Activated B cell treated with CpG ODN at 0.5 μM for 24 hours (primary cell): ENCODE measurements at regions not wholly inside any gene's neighbourhood (a gene's known extent, or its start where the extent isn't known, plus 50 kb on each side); places are given as distances from the start of the nearest gene placed in this dataset.

Experiments
- ATAC-seq: fragments of 200-7000 bp; cut with Tn5 transposase; one replicate; pipeline ENCODE4 v1.10.0; 2021; ENCODE audit warnings: low read depth, mild to moderate bottlenecking, moderate library complexity
- CTCF ChIA-PET: fragments of 350-600 bp; sonication (Branson Sonifier 250); formaldehyde crosslinking; loops from one replicate; lab custom pipeline; 2021; ENCODE audit warnings: antibody characterized with exemption; lab: Charles Lee
- POLR2A ChIA-PET: fragments of 350-600 bp; sonication (Branson Sonifier 250); formaldehyde crosslinking; loops from one replicate; lab custom pipeline; 2021; ENCODE audit warnings: antibody characterized with exemption; lab: Charles Lee
- DNase-seq: peaks from one replicate; pipeline ENCODE4 v3.0.0; 2022
- H3K27ac Mint-ChIP-seq: one replicate; pipeline ENCODE4 v1.8.0; 2020; ENCODE audit warnings: mixed read lengths
- H3K27me3 Mint-ChIP-seq: one replicate; pipeline ENCODE4 v1.8.0; 2021; ENCODE audit warnings: mixed read lengths
- H3K36me3 Mint-ChIP-seq: one replicate; pipeline ENCODE4 v1.8.0; 2021; ENCODE audit warnings: low read depth, mixed read lengths
- H3K4me1 Mint-ChIP-seq: one replicate; pipeline ENCODE4 v1.8.0; 2021; ENCODE audit warnings: mixed read lengths
- H3K4me3 Mint-ChIP-seq: one replicate; pipeline ENCODE4 v1.8.0; 2020; ENCODE audit warnings: mild to moderate bottlenecking, mixed read lengths
- H3K9me3 Mint-ChIP-seq: one replicate; pipeline ENCODE4 v1.8.0; 2020; ENCODE audit warnings: mixed read lengths
- CTCF ChIP-seq: fragments of 200-600 bp; IDR thresholded peaks from one replicate; pipeline ENCODE4 v1.8.0; 2022; ENCODE audit warnings: antibody characterized with exemption, mild to moderate bottlenecking
- intact Hi-C: fragments of 100-400 bp; cut with micrococcal nuclease; formaldehyde crosslinking; loops from one replicate; pipeline ENCODE4 v1.15.1; 2024

- POLR2A ChIA-PET: no interaction called here
- Mint-ChIP-seq H3K27ac (no peak overlapping the region), H3K27me3 (peaks cover 13% of the 10 kb centered on the region), H3K9me3 (no peaks in the 10 kb centered on the region), H3K4me3 (no peak overlapping the region), H3K4me1 (no peaks in the 10 kb centered on the region), H3K36me3 (no peaks in the 10 kb centered on the region)
- DNase-seq: no peak
- intact Hi-C loops: no loop called here
- no peak for TF ChIP-seq CTCF
- CTCF ChIA-PET: interaction anchor here (9.2 kb wide), 1 partner anchor 214 kb away, joined by 312 read pairs; no protein-coding TSS in a partner anchor
- no peak for ATAC-seq
These were observed 174.5 kb upstream of the PKDCC start for GRCh38 chr2:41873102-41874031.

GRCh38 chr2:41877114-41877678 lies 170.6 kb upstream of the PKDCC start:
- no peaks in the 10 kb centered on the region for H3K9me3 Mint-ChIP-seq
- DNase-seq: no peak
- no peak for TF ChIP-seq CTCF
- H3K27me3 Mint-ChIP-seq: peaks cover 19% of the 10 kb centered on the region
- CTCF ChIA-PET: no interaction called here
- POLR2A ChIA-PET: no interaction called here
- H3K4me3 Mint-ChIP-seq: no peak overlapping the region
- no peaks in the 10 kb centered on the region for H3K36me3 Mint-ChIP-seq
- no peak overlapping the region for H3K27ac Mint-ChIP-seq
- ATAC-seq: no peak
- H3K4me1 Mint-ChIP-seq: no peaks in the 10 kb centered on the region
- intact Hi-C loops: no loop called here

- H3K36me3 Mint-ChIP-seq: no peaks in the 10 kb centered on the region
- intact Hi-C loops: no loop called here
- CTCF ChIA-PET: interaction anchor here (1.3 kb wide), 1 partner anchor 8 kb away, joined by 9 read pairs; no protein-coding TSS in a partner anchor
- peaks cover 22% of the 10 kb centered on the region for H3K27me3 Mint-ChIP-seq
- POLR2A ChIA-PET: no interaction called here
- H3K4me1 Mint-ChIP-seq: no peaks in the 10 kb centered on the region
- no peak overlapping the region for H3K4me3 Mint-ChIP-seq
- no peak overlapping the region for H3K27ac Mint-ChIP-seq
- no peak for DNase-seq
- ATAC-seq: no peak
- no peaks in the 10 kb centered on the region for H3K9me3 Mint-ChIP-seq
- no peak for TF ChIP-seq CTCF
These were observed 169.8 kb upstream of the PKDCC start for GRCh38 chr2:41878056-41878455.

- POLR2A ChIA-PET: interaction anchor here (0.6 to 0.7 kb wide), 2 partner anchors 32 to 181 kb away, joined by 3 read pairs; no protein-coding TSS in a partner anchor
These were observed 169.0 kb upstream of the PKDCC start for GRCh38 chr2:41878716-41879234.

More at GRCh38 chr2:41878716-41879234, 169.0 kb upstream of the PKDCC start:
- no peaks in the 10 kb centered on the region for H3K9me3 Mint-ChIP-seq
- intact Hi-C loops: no loop called here
- ATAC-seq: no peak
- peaks cover 23% of the 10 kb centered on the region for H3K27me3 Mint-ChIP-seq
- no peak for DNase-seq
- H3K36me3 Mint-ChIP-seq: no peaks in the 10 kb centered on the region
- H3K27ac Mint-ChIP-seq: no peak overlapping the region
- no peaks in the 10 kb centered on the region for H3K4me1 Mint-ChIP-seq
- CTCF ChIA-PET: interaction anchor here (1.3 kb wide), 2 partner anchors 9 to 42 kb away, joined by 3 to 9 read pairs; no protein-coding TSS in a partner anchor
- no peak for TF ChIP-seq CTCF
- H3K4me3 Mint-ChIP-seq: no peak overlapping the region
